Activated naive CD4-positive, alpha-beta T cell treated with anti-CD3 and anti-CD28 coated beads for 36 hours (primary cell): ENCODE measurements at regions not wholly inside any gene's neighbourhood (a gene's known extent, or its start where the extent isn't known, plus 50 kb on each side); places are given as distances from the start of the nearest gene placed in this dataset.
"Not testable (repeated sequence)": the region's sequence is repeated elsewhere in the genome, so short reads cannot be mapped to it uniquely, and the experiment has no call there.

Experiments used
- CTCF ChIA-PET: fragments of 350-600 bp; sonication (Branson Sonifier 250); formaldehyde crosslinking; loops from one replicate; lab custom pipeline; 2021; ENCODE audit warnings: antibody characterized with exemption; lab: Charles Lee
- DNase-seq: peaks from one replicate; pipeline ENCODE4 v3.0.0-alpha.2; 2020
- H3K27ac Mint-ChIP-seq: one replicate; pipeline ENCODE4 v1.8.0; 2021; ENCODE audit warnings: mild to moderate bottlenecking, mixed read lengths
- H3K27me3 Mint-ChIP-seq: one replicate; pipeline ENCODE4 v1.8.0; 2021; ENCODE audit warnings: low read depth, mixed read lengths
- H3K36me3 Mint-ChIP-seq: one replicate; pipeline ENCODE4 v1.8.0; 2021; ENCODE audit warnings: low read depth, mixed read lengths
- H3K4me1 Mint-ChIP-seq: one replicate; pipeline ENCODE4 v1.8.0; 2021; ENCODE audit warnings: low read depth, mixed read lengths
- H3K4me3 Mint-ChIP-seq: one replicate; pipeline ENCODE4 v1.8.0; 2021; ENCODE audit warnings: mild to moderate bottlenecking, moderate library complexity, mixed read lengths
- H3K9me3 Mint-ChIP-seq: one replicate; pipeline ENCODE4 v1.8.0; 2021; ENCODE audit warnings: mixed read lengths
- intact Hi-C: fragments of 100-400 bp; cut with micrococcal nuclease; formaldehyde crosslinking; loops from one replicate; pipeline ENCODE4 v1.15.1; 2023

- no peak for DNase-seq
- H3K9me3 Mint-ChIP-seq, result no peaks in the 10 kb centered on the region
- H3K27me3 Mint-ChIP-seq, result no peaks in the 10 kb centered on the region
- H3K36me3 Mint-ChIP-seq, result no peaks in the 10 kb centered on the region
- no peaks in the 10 kb centered on the region for H3K4me1 Mint-ChIP-seq
- no peak overlapping the region for H3K4me3 Mint-ChIP-seq
- CTCF ChIA-PET, result no interaction called here
- intact Hi-C loops, result no loop called here
- no peak overlapping the region for H3K27ac Mint-ChIP-seq
Observed at GRCh38 chr7:15834446-15834845, 148.0 kb upstream of the MEOX2 start.

- no peak overlapping the region for H3K4me3 Mint-ChIP-seq
- H3K27me3 Mint-ChIP-seq, result no peaks in the 10 kb centered on the region
- no peak for DNase-seq
- CTCF ChIA-PET, result no interaction called here
- no peaks in the 10 kb centered on the region for H3K4me1 Mint-ChIP-seq
- H3K36me3 Mint-ChIP-seq, result no peaks in the 10 kb centered on the region
- peaks cover 2% of the 10 kb centered on the region for H3K9me3 Mint-ChIP-seq
- no peak overlapping the region for H3K27ac Mint-ChIP-seq
- intact Hi-C loops, result no loop called here
Observed at GRCh38 chr7:15832996-15833395, 146.5 kb upstream of the MEOX2 start.

- Mint-ChIP-seq H3K4me1 (no peaks in the 10 kb centered on the region), H3K36me3 (no peaks in the 10 kb centered on the region), H3K4me3 (no peak overlapping the region), H3K27me3 (no peaks in the 10 kb centered on the region), H3K9me3 (peaks cover 2% of the 10 kb centered on the region), H3K27ac (no peak overlapping the region)
- intact Hi-C loops, result no loop called here
- no peak for DNase-seq
- CTCF ChIA-PET, result no interaction called here
Observed at GRCh38 chr7:15831606-15832005, 145.1 kb upstream of the MEOX2 start.

GRCh38 chr7:15829691-15830090, 143.2 kb upstream of the MEOX2 start:
- CTCF ChIA-PET, result no interaction called here
- Mint-ChIP-seq H3K27ac (no peak overlapping the region), H3K4me3 (no peak overlapping the region), H3K9me3 (peaks cover 2% of the 10 kb centered on the region), H3K4me1 (no peaks in the 10 kb centered on the region), H3K36me3 (no peaks in the 10 kb centered on the region), H3K27me3 (no peaks in the 10 kb centered on the region)
- intact Hi-C loops, result no loop called here
- DNase-seq, result no peak

- H3K4me3 Mint-ChIP-seq, result no peak overlapping the region
- no peaks in the 10 kb centered on the region for H3K36me3 Mint-ChIP-seq
- H3K27ac Mint-ChIP-seq, result no peak overlapping the region
- no peaks in the 10 kb centered on the region for H3K4me1 Mint-ChIP-seq
- no peak for DNase-seq
- CTCF ChIA-PET, result no interaction called here
- intact Hi-C loops, result no loop called here
- peaks cover 2% of the 10 kb centered on the region for H3K9me3 Mint-ChIP-seq
- H3K27me3 Mint-ChIP-seq, result no peaks in the 10 kb centered on the region
Observed at GRCh38 chr7:15828881-15829280, 142.4 kb upstream of the MEOX2 start.

- no peak for DNase-seq
- CTCF ChIA-PET, result interaction anchor here (0.7 kb wide), 1 partner anchor 267 kb away, joined by 3 read pairs; no protein-coding TSS in a partner anchor
- H3K9me3 Mint-ChIP-seq, result no peaks in the 10 kb centered on the region
- no peaks in the 10 kb centered on the region for H3K36me3 Mint-ChIP-seq
- intact Hi-C loops, result no loop called here
- H3K4me3 Mint-ChIP-seq, result no peak overlapping the region
- H3K27ac Mint-ChIP-seq, result no peak overlapping the region
- H3K27me3 Mint-ChIP-seq, result no peaks in the 10 kb centered on the region
- H3K4me1 Mint-ChIP-seq, result no peaks in the 10 kb centered on the region
Observed at GRCh38 chr7:15821484-15822427, 135.3 kb upstream of the MEOX2 start.

GRCh38 chr7:15820319-15820718, 133.8 kb upstream of the MEOX2 start:
- H3K4me1 Mint-ChIP-seq, result no peaks in the 10 kb centered on the region
- H3K36me3 Mint-ChIP-seq, result no peaks in the 10 kb centered on the region
- DNase-seq, result no peak
- intact Hi-C loops, result no loop called here
- CTCF ChIA-PET, result interaction anchor here (1.1 kb wide), 1 partner anchor 29 kb away, joined by 4 read pairs; no protein-coding TSS in a partner anchor
- no peaks in the 10 kb centered on the region for H3K27me3 Mint-ChIP-seq
- H3K9me3 Mint-ChIP-seq, result no peaks in the 10 kb centered on the region
- no peak overlapping the region for H3K27ac Mint-ChIP-seq
- H3K4me3 Mint-ChIP-seq, result no peak overlapping the region

- no peaks in the 10 kb centered on the region for H3K36me3 Mint-ChIP-seq
- H3K27me3 Mint-ChIP-seq, result no peaks in the 10 kb centered on the region
- no peaks in the 10 kb centered on the region for H3K9me3 Mint-ChIP-seq
- no peak for DNase-seq
- intact Hi-C loops, result no loop called here
- CTCF ChIA-PET, result no interaction called here
- H3K27ac Mint-ChIP-seq, result no peak overlapping the region
- no peak overlapping the region for H3K4me3 Mint-ChIP-seq
- no peaks in the 10 kb centered on the region for H3K4me1 Mint-ChIP-seq
Observed at GRCh38 chr7:15816835-15817426, 130.4 kb upstream of the MEOX2 start.

GRCh38 chr7:15813448-15813847, 127.0 kb upstream of the MEOX2 start:
- Mint-ChIP-seq H3K4me1 (no peaks in the 10 kb centered on the region), H3K36me3 (no peaks in the 10 kb centered on the region), H3K4me3 (no peak overlapping the region), H3K27me3 (no peaks in the 10 kb centered on the region), H3K27ac (no peak overlapping the region), H3K9me3 (peaks cover 2% of the 10 kb centered on the region)
- DNase-seq, result no peak
- CTCF ChIA-PET, result no interaction called here
- intact Hi-C loops, result no loop called here

GRCh38 chr7:15810383-15810782, 123.9 kb upstream of the MEOX2 start:
- H3K36me3 Mint-ChIP-seq, H3K27ac Mint-ChIP-seq, H3K4me1 Mint-ChIP-seq, H3K4me3 Mint-ChIP-seq, DNase-seq, CTCF ChIA-PET, H3K27me3 Mint-ChIP-seq, intact Hi-C loops, H3K9me3 Mint-ChIP-seq: not testable (repeated sequence)

GRCh38 chr7:15809936-15810335, 123.5 kb upstream of the MEOX2 start:
- H3K9me3 Mint-ChIP-seq, H3K27ac Mint-ChIP-seq, H3K4me3 Mint-ChIP-seq, intact Hi-C loops, H3K36me3 Mint-ChIP-seq, DNase-seq, CTCF ChIA-PET, H3K27me3 Mint-ChIP-seq, H3K4me1 Mint-ChIP-seq: not testable (repeated sequence)

- no peak overlapping the region for H3K4me3 Mint-ChIP-seq
- no peaks in the 10 kb centered on the region for H3K36me3 Mint-ChIP-seq
- DNase-seq, result no peak
- no peak overlapping the region for H3K27ac Mint-ChIP-seq
- intact Hi-C loops, result no loop called here
- no peaks in the 10 kb centered on the region for H3K27me3 Mint-ChIP-seq
- no peaks in the 10 kb centered on the region for H3K4me1 Mint-ChIP-seq
- H3K9me3 Mint-ChIP-seq, result peaks cover 4% of the 10 kb centered on the region
- CTCF ChIA-PET, result no interaction called here
Observed at GRCh38 chr7:15805891-15806290, 119.4 kb upstream of the MEOX2 start.

- Mint-ChIP-seq H3K9me3 (peaks cover 4% of the 10 kb centered on the region), H3K36me3 (no peaks in the 10 kb centered on the region), H3K27ac (no peak overlapping the region), H3K4me1 (no peaks in the 10 kb centered on the region), H3K27me3 (no peaks in the 10 kb centered on the region), H3K4me3 (no peak overlapping the region)
- DNase-seq, result no peak
- intact Hi-C loops, result no loop called here
- CTCF ChIA-PET, result no interaction called here
Observed at GRCh38 chr7:15802425-15802824, 115.9 kb upstream of the MEOX2 start.
